ENCODE measurements at regions not wholly inside any gene's neighbourhood (a gene's known extent, or its start where the extent isn't known, plus 50 kb on each side); places are given as distances from the start of the nearest gene placed in this dataset.
A peak's percentile ranks its signal among the peaks of the same experiment; 100 is the strongest.

DNA sequence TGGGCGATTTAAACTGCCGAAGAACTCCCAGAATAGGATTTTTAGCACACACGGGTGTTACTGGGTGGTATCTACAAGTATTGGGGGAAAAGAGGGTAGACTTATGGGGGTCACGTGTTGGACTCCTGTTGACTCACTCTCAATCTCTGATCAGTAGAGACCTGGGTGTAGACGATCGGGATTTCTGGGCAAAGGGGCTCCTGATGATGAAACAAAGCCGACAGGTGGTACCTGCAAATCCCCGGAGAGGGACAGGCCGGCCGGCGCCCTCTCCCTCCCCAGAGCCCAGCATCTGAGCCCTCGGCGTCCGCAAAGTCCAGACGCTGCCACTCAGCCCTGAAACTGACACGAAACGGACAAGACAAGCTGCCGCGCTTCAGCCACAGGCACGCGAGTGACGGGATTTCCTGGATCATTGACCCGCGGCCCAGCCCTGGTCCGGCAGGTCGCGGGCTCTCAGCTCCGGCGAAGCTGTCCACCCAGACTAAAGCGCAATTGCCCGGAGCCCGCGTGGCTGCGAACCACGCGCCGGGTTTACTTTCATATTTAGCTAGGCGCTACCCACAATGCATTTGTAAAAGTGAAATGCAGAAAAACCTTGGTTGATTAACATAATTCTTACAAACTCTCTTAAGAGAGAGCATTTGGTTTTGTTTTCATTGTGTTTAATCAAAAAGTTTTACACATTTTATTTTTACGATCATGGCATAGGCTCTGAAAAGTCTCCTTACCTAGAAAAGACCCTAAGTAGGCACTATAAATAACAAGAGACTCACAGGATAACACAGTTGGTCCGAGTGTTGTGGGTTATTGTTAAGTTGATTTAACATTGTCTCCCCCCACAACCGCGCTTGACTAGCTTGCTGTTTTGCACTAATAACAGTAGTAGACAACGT lies 56.9 kb upstream of the EZH2 start (continued):
- peak; percentile 59; the same call in 1 of the 2 replicates for TF ChIP-seq KAT8 (CRISPR knock-in tag; IDR thresholded peaks at IDR 0.05)
- no peak for TF ChIP-seq ZNF616 (CRISPR knock-in tag; IDR thresholded peaks at IDR 0.05; ENCODE audit: low read depth)
- TF ChIP-seq, protein P1, sequence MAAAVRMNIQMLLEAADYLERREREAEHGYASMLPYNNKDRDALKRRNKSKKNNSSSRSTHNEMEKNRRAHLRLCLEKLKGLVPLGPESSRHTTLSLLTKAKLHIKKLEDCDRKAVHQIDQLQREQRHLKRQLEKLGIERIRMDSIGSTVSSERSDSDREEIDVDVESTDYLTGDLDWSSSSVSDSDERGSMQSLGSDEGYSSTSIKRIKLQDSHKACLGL (CRISPR knock-in tag; IDR thresholded peaks at IDR 0.05), result peak; percentile 63
- TF ChIP-seq SRF (IDR thresholded peaks at IDR 0.05; ENCODE audit: low read depth, low read length), result no peak
- no peak for TF ChIP-seq KLF13 (CRISPR knock-in tag; IDR thresholded peaks at IDR 0.05)
- TF ChIP-seq MIER3 (CRISPR knock-in tag; IDR thresholded peaks at IDR 0.05; ENCODE audit: borderline replicate concordance), result peak; percentile 20; the same call in 1 of the 2 replicates
- no peak for TF ChIP-seq ZNF264 (CRISPR knock-in tag; IDR thresholded peaks at IDR 0.05)
- peak; percentile 60; the same call in 1 of the 2 replicates for TF ChIP-seq ZNF777 (CRISPR knock-in tag; IDR thresholded peaks at IDR 0.05)
- TF ChIP-seq SMARCE1 (IDR thresholded peaks at IDR 0.05; ENCODE audit: borderline replicate concordance), result no peak
- TF ChIP-seq FOXK1 (CRISPR knock-in tag; IDR thresholded peaks at IDR 0.05; ENCODE audit: borderline replicate concordance, low read depth), result peak; percentile 33; the same call in 1 of the 2 replicates
- TF ChIP-seq KDM4B (CRISPR knock-in tag; IDR thresholded peaks at IDR 0.05), result no peak
- TF ChIP-seq GLI4 (CRISPR knock-in tag; IDR thresholded peaks at IDR 0.05; ENCODE audit: borderline replicate concordance), result no peak
- no peak for TF ChIP-seq PAWR (CRISPR knock-in tag; IDR thresholded peaks at IDR 0.05; ENCODE audit: borderline replicate concordance)
- TF ChIP-seq GABPB1 (CRISPR knock-in tag; IDR thresholded peaks at IDR 0.05), result peak; percentile 74
- peak; percentile 69; the same call in 1 of the 2 replicates for TF ChIP-seq ZNF430 (CRISPR knock-in tag; IDR thresholded peaks at IDR 0.05)
- no peak for TF ChIP-seq ZNF17 (CRISPR knock-in tag; IDR thresholded peaks at IDR 0.05)
- TF ChIP-seq ZNF382 (CRISPR knock-in tag; IDR thresholded peaks at IDR 0.05; ENCODE audit: borderline replicate concordance), result no peak
- peak; percentile 55 for TF ChIP-seq AGO1 (IDR thresholded peaks at IDR 0.05; ENCODE audit: low read depth, low read length, poor library complexity, severe bottlenecking)
- peak; percentile 53 for TF ChIP-seq MNT (IDR thresholded peaks at IDR 0.05)
- 0 out of 2 replicates have a peak, but pooled peaks have one; percentile 46 for TF ChIP-seq ZNF704 (CRISPR knock-in tag; IDR thresholded peaks at IDR 0.05; ENCODE audit: borderline replicate concordance)
- TF ChIP-seq, protein P2, sequence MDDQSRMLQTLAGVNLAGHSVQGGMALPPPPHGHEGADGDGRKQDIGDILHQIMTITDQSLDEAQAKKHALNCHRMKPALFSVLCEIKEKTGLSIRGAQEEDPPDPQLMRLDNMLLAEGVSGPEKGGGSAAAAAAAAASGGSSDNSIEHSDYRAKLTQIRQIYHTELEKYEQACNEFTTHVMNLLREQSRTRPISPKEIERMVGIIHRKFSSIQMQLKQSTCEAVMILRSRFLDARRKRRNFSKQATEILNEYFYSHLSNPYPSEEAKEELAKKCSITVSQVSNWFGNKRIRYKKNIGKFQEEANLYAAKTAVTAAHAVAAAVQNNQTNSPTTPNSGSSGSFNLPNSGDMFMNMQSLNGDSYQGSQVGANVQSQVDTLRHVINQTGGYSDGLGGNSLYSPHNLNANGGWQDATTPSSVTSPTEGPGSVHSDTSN (CRISPR knock-in tag; IDR thresholded peaks at IDR 0.05; ENCODE audit: borderline replicate concordance), result no peak
- no peak for TF ChIP-seq ZNF839 (CRISPR knock-in tag; IDR thresholded peaks at IDR 0.05; ENCODE audit: borderline replicate concordance)
- TF ChIP-seq TOPORS (CRISPR knock-in tag; IDR thresholded peaks at IDR 0.05), result peak; percentile 85
- no peak for TF ChIP-seq THYN1 (CRISPR knock-in tag; IDR thresholded peaks at IDR 0.05; ENCODE audit: borderline replicate concordance, low read depth)
- TF ChIP-seq ZNF30 (CRISPR knock-in tag; IDR thresholded peaks at IDR 0.05), result no peak
- TF ChIP-seq ZNF746 (CRISPR knock-in tag; IDR thresholded peaks at IDR 0.05), result no peak
- TF ChIP-seq KAT7 (CRISPR knock-in tag; IDR thresholded peaks at IDR 0.05; ENCODE audit: borderline replicate concordance), result peak; percentile 93
